ENCODE measurements at regions not wholly inside any gene's neighbourhood (a gene's known extent, or its start where the extent isn't known, plus 50 kb on each side); places are given as distances from the start of the nearest gene placed in this dataset.

GRCh38 chr12:102322254-102322653 lies 124.6 kb upstream of the PMCH start:
- no peaks in the 10 kb centered on the region for H3K9me3 ChIP-seq

GRCh38 chr12:102321305-102322082 lies 123.9 kb upstream of the PMCH start:
- H3K36me3 ChIP-seq (ENCODE audit: control insufficient read depth, insufficient read depth, low read length) = no peaks in the 10 kb centered on the region
- BruUV-seq (replicated peaks) = no TSS peak
- no peak for TF ChIP-seq CTCF (IDR thresholded peaks at IDR 0.05; ENCODE audit: insufficient read depth in 1 of 2, low read depth in 1 of 2, low read length in 1 of 2, severe bottlenecking in 1 of 2, unreplicated experiment in 1 of 2)
- no peaks in the 10 kb centered on the region for H3K9me3 ChIP-seq
- ChIA-PET CTCF (interaction anchor here (0.6 kb wide), 1 partner anchor 226 kb away, joined by 3 read pairs; no protein-coding TSS in a partner anchor), POLR2A (no interaction called here)
- Mint-ChIP-seq H3K4me3 (ENCODE audit: unreplicated experiment) (no peak overlapping the region), H3K27ac (ENCODE audit: unreplicated experiment) (no peak overlapping the region), H3K36me3 (ENCODE audit: insufficient read depth, unreplicated experiment) (no peaks in the 10 kb centered on the region), H3K4me1 (ENCODE audit: low read depth, unreplicated experiment) (no peaks in the 10 kb centered on the region), H3K9me3 (ENCODE audit: unreplicated experiment) (no peaks in the 10 kb centered on the region), H3K27me3 (ENCODE audit: insufficient read depth, unreplicated experiment) (peaks cover 7% of the 10 kb centered on the region)
- no peak overlapping the region for H3K4me3 ChIP-seq (ENCODE audit: low read depth, low read length)
- no peaks in the 10 kb centered on the region for H3K27me3 ChIP-seq (replicated peaks; ENCODE audit: control insufficient read depth, insufficient read depth, low read length)
- no peaks in the 10 kb centered on the region for H3K4me1 ChIP-seq
- intact Hi-C loops (cut with micrococcal nuclease; ENCODE audit: unreplicated experiment) = no loop called here
- no peak for DNase-seq

More at GRCh38 chr12:102322254-102322653, 124.6 kb upstream of the PMCH start:
- no peak for TF ChIP-seq CTCF (IDR thresholded peaks at IDR 0.05; ENCODE audit: insufficient read depth in 1 of 2, low read depth in 1 of 2, low read length in 1 of 2, severe bottlenecking in 1 of 2, unreplicated experiment in 1 of 2)
- no peak overlapping the region for H3K4me3 ChIP-seq (ENCODE audit: low read depth, low read length)
- ChIA-PET CTCF (no interaction called here), POLR2A (no interaction called here)
- DNase-seq = no peak
- H3K27me3 ChIP-seq (replicated peaks; ENCODE audit: control insufficient read depth, insufficient read depth, low read length) = no peaks in the 10 kb centered on the region
- BruUV-seq (replicated peaks) = no TSS peak
- Mint-ChIP-seq H3K27ac (ENCODE audit: unreplicated experiment) (no peak overlapping the region), H3K4me1 (ENCODE audit: low read depth, unreplicated experiment) (no peaks in the 10 kb centered on the region), H3K4me3 (ENCODE audit: unreplicated experiment) (no peak overlapping the region), H3K9me3 (ENCODE audit: unreplicated experiment) (no peaks in the 10 kb centered on the region), H3K27me3 (ENCODE audit: insufficient read depth, unreplicated experiment) (peaks cover 7% of the 10 kb centered on the region), H3K36me3 (ENCODE audit: insufficient read depth, unreplicated experiment) (no peaks in the 10 kb centered on the region)
- intact Hi-C loops (cut with micrococcal nuclease; ENCODE audit: unreplicated experiment) = no loop called here
- H3K36me3 ChIP-seq (ENCODE audit: control insufficient read depth, insufficient read depth, low read length) = no peaks in the 10 kb centered on the region
- no peaks in the 10 kb centered on the region for H3K4me1 ChIP-seq

- Histone ChIP-seq H3K27me3 (replicated peaks; ENCODE audit: control insufficient read depth, insufficient read depth, low read length) (no peaks in the 10 kb centered on the region), H3K36me3 (ENCODE audit: control insufficient read depth, insufficient read depth, low read length) (no peaks in the 10 kb centered on the region), H3K4me3 (ENCODE audit: low read depth, low read length) (no peak overlapping the region), H3K9me3 (no peaks in the 10 kb centered on the region), H3K4me1 (no peaks in the 10 kb centered on the region)
- H3K27ac Mint-ChIP-seq (ENCODE audit: unreplicated experiment) = no peak overlapping the region
- DNase-seq = no peak
- no TSS peak for BruUV-seq (replicated peaks)
- ChIA-PET CTCF (no interaction called here), POLR2A (no interaction called here)
- no peak for TF ChIP-seq CTCF (IDR thresholded peaks at IDR 0.05; ENCODE audit: insufficient read depth in 1 of 2, low read depth in 1 of 2, low read length in 1 of 2, severe bottlenecking in 1 of 2, unreplicated experiment in 1 of 2)
- no peaks in the 10 kb centered on the region for H3K4me1 Mint-ChIP-seq (ENCODE audit: low read depth, unreplicated experiment)
- H3K4me3 Mint-ChIP-seq (ENCODE audit: unreplicated experiment) = no peak overlapping the region
- intact Hi-C loops (cut with micrococcal nuclease; ENCODE audit: unreplicated experiment) = no loop called here
- peaks cover 7% of the 10 kb centered on the region for H3K27me3 Mint-ChIP-seq (ENCODE audit: insufficient read depth, unreplicated experiment)
- no peaks in the 10 kb centered on the region for H3K36me3 Mint-ChIP-seq (ENCODE audit: insufficient read depth, unreplicated experiment)
- no peaks in the 10 kb centered on the region for H3K9me3 Mint-ChIP-seq (ENCODE audit: unreplicated experiment)
Measured at GRCh38 chr12:102317155-102317554, 119.5 kb upstream of the PMCH start.

Measured in Caco-2 (cell line).